ENCODE measurements at regions not wholly inside any gene's neighbourhood (a gene's known extent, or its start where the extent isn't known, plus 50 kb on each side); places are given as distances from the start of the nearest gene placed in this dataset.

DNA sequence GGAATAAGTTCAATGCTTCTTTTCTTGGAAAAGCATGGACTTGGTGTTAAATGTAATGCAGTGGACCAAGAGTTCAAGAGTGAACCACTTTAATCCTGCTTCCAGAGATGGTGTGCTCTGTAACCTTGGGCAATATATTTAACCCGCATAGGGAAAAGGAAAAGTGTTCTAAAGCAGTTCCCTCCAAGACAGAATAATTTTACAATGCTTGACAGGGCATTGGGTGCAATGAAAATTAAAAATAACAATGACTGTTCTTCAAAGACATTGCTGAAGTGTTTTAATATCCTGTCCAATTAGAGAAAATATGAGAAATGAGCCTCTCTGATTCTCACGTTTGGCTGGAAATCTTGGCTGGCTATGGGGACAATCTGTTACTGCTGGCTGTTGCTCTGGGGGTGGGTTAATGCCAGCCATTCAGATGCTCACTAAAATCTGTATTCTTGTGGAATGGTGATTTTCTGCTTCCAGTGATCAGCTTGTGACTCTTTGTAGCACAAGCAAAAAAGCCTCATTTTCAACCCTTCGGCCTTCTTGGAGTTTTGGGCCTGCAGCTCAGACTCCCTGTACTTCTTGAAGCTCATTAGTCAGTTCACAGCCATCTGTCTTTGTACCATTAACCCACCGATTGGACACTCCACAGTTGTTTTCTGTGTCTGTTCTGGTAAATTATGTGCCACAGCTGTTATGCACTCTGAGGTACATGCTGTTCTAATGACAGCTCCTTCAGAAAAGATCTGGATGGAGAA, 310.6 kb downstream of the LMO7 start:
- H3K9me3 ChIP-seq, result no peaks in the 10 kb centered on the region
- H3K27ac ChIP-seq, result no peak overlapping the region
- DNase-seq (no peak), ATAC-seq (ENCODE audit: low FRiP score in 2 of 2) (no peak)
- no peaks in the 10 kb centered on the region for H3K36me3 ChIP-seq
- WGBS, 2 donors, result 83 to 86% methylated on average over 4 of the region's 4 CpGs
- H3K27me3 ChIP-seq, result no peaks in the 10 kb centered on the region
- no peaks in the 10 kb centered on the region for H3K4me1 ChIP-seq
- no peak for TF ChIP-seq POLR2A (IDR thresholded peaks at IDR 0.05)
- no peak for TF ChIP-seq POLR2AphosphoS5 (IDR thresholded peaks at IDR 0.05)
- TF ChIP-seq, protein P1, sequence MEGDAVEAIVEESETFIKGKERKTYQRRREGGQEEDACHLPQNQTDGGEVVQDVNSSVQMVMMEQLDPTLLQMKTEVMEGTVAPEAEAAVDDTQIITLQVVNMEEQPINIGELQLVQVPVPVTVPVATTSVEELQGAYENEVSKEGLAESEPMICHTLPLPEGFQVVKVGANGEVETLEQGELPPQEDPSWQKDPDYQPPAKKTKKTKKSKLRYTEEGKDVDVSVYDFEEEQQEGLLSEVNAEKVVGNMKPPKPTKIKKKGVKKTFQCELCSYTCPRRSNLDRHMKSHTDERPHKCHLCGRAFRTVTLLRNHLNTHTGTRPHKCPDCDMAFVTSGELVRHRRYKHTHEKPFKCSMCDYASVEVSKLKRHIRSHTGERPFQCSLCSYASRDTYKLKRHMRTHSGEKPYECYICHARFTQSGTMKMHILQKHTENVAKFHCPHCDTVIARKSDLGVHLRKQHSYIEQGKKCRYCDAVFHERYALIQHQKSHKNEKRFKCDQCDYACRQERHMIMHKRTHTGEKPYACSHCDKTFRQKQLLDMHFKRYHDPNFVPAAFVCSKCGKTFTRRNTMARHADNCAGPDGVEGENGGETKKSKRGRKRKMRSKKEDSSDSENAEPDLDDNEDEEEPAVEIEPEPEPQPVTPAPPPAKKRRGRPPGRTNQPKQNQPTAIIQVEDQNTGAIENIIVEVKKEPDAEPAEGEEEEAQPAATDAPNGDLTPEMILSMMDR (IDR thresholded peaks at IDR 0.05), result no peak
- no peak overlapping the region for H3K4me3 ChIP-seq

DNA sequence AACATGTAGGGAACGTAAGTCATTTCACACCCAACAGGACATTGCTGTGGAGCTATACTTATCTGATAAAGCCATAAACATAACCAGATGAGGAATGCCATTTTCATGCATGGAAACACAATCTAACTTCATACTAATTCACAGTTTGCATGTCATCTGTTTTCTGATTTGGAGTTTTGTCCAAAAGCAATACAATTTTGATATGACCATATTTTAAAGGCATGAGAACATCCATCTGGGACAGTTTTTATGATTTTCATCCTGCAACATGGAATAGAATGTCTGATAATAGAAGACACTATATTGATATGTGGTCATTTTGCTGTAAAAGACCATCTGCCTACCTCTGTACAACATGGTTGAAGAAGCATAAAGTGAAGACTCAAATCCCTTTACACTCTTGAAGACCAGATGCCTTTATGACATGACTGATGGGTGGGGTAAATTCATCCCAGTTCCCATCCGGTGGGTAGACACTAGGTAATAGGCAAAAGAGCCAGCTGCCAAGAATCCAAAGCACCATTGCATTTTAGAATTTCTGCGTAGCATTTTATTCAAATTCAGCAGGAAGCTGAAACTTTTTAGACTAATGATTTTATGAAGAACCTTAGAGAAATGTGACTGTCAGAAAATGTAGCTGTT, 309.8 kb downstream of the LMO7 start:
- H3K9me3 ChIP-seq, result no peaks in the 10 kb centered on the region
- DNase-seq, result no peak
- no peak overlapping the region for H3K27ac ChIP-seq
- WGBS, 2 donors, result 91% methylated on average over 3 of the region's 3 CpGs
- H3K4me1 ChIP-seq, result no peaks in the 10 kb centered on the region
- TF ChIP-seq, protein P1 (IDR thresholded peaks at IDR 0.05), result no peak
- TF ChIP-seq POLR2A (IDR thresholded peaks at IDR 0.05) (no peak), POLR2AphosphoS5 (IDR thresholded peaks at IDR 0.05) (no peak), EP300 (IDR thresholded peaks at IDR 0.05) (no peak)
- no peaks in the 10 kb centered on the region for H3K27me3 ChIP-seq
- no peaks in the 10 kb centered on the region for H3K36me3 ChIP-seq
- no peak overlapping the region for H3K4me3 ChIP-seq
- no peak for ATAC-seq (ENCODE audit: low FRiP score in 2 of 2)

- DNase-seq, result no peak
- no peaks in the 10 kb centered on the region for H3K27me3 ChIP-seq
- no peaks in the 10 kb centered on the region for H3K36me3 ChIP-seq
- H3K4me1 ChIP-seq, result no peaks in the 10 kb centered on the region
- 42 to 48% methylated on average over 2 of the region's 2 CpGs for WGBS, 2 donors
- no peaks in the 10 kb centered on the region for H3K9me3 ChIP-seq
- ATAC-seq (ENCODE audit: low FRiP score in 2 of 2), result no peak
- TF ChIP-seq POLR2AphosphoS5 (IDR thresholded peaks at IDR 0.05) (no peak), EP300 (IDR thresholded peaks at IDR 0.05) (no peak), POLR2A (IDR thresholded peaks at IDR 0.05) (no peak)
- TF ChIP-seq, protein P1 (IDR thresholded peaks at IDR 0.05), result no peak
- no peak overlapping the region for H3K27ac ChIP-seq
- H3K4me3 ChIP-seq, result no peak overlapping the region
Observed at GRCh38 chr13:75938811-75939560, 302.9 kb downstream of the LMO7 start.

DNA sequence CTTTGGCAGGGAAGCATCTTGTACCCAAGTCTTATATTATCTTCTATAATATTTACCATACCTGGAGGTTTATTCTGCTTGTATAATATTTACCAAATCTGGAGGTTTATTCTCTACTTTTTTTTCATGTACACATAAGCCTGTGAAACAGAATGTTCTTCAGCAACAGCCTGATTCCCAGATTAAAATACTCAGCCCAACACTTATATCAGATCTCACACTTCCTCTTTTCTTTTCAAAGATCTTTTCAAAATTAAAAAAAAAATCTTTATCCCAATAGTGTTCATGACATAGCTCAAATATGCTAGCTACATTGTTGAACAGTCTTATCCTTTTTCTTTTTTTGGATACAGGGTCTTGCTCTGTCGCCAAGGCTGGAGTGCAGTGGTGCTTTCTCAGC, 300.7 kb downstream of the LMO7 start:
- Histone ChIP-seq H3K27me3 (no peaks in the 10 kb centered on the region), H3K27ac (no peak overlapping the region), H3K36me3 (no peaks in the 10 kb centered on the region), H3K9me3 (no peaks in the 10 kb centered on the region), H3K4me1 (no peaks in the 10 kb centered on the region), H3K4me3 (no peak overlapping the region)
- ATAC-seq (ENCODE audit: low FRiP score in 2 of 2) (no peak), DNase-seq (no peak)
- TF ChIP-seq POLR2AphosphoS5 (IDR thresholded peaks at IDR 0.05), result no peak
- TF ChIP-seq, protein P1 (IDR thresholded peaks at IDR 0.05), result no peak
- 87 to 92% methylated on average over 1 of the region's 1 CpG for WGBS, 2 donors

Data from upper lobe of left lung (tissue), 6 donors.